Activated T-helper 1 cell treated with anti-CD3 and anti-CD28 coated beads, Interleukin-2, amount 50 U/mL, for 16 hours (primary cell): ENCODE measurements at regions not wholly inside any gene's neighbourhood (a gene's known extent, or its start where the extent isn't known, plus 50 kb on each side); places are given as distances from the start of the nearest gene placed in this dataset.

Source experiments
- DNase-seq, 2 donors: peaks; one replicate each; pipeline ENCODE4 v3.0.0-alpha.2; 2020; ENCODE audit warnings: low read depth in 1 of 2, low spot score in 1 of 2

DNA sequence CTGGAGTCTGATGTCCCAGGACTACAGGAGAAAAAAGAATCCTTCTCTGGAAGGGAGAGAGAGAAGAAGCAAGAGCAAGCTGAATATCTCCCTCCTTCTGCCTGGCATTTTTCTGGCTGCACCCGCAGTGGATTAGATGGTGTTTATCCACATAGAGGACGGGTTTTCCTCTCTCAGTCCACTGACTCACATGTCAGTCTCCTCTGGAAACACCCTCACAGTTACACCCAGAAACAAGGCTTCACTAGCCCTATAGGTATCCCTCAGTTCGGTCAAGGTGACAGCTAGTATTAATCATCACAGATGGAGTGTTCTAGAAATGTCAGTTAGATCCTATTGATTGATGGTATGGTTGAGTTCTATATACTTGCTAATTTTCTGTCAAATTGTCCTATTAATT is 87.9 kb downstream of the RHOU start:
- no peak for DNase-seq

DNA sequence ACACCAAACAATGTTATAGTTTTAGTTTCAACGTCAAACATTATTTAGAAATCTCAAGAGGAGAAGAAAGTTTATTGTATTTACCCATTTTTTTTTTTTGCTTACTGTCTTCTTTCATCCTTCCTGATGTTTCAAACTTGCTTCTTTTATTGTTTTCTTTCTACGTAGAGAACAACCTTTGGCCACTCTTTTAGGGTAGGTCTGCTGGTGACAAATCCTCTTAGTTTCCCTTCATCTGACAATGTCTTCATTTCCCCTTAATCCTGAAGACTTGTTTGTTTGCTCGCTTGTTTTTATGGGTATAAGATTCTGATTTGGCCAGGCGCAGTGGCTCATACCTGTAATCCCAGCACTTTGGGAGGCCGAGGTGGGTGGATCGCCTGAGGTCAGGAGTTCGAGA is 89.1 kb downstream of the RHOU start:
- no peak for DNase-seq

DNA sequence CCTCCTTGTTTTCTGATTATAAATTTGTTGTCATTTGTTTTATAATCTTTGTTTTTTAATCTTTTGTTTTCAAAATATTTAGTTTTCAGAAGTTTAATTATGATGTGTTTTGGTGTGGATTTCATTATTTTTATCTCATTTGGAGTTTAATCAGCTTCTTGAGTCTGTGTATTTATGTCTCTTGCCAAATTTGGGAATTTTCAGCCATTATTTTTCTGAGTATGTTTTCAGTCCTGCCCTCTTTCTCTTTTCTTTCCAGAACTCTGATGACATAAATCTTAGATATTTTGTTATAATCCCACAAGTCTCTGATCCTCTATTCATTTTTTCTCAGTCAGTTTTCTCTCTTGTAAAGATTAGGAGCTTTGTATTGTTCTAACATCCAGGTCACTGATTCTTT is 89.8 kb downstream of the RHOU start:
- no peak for DNase-seq

DNA sequence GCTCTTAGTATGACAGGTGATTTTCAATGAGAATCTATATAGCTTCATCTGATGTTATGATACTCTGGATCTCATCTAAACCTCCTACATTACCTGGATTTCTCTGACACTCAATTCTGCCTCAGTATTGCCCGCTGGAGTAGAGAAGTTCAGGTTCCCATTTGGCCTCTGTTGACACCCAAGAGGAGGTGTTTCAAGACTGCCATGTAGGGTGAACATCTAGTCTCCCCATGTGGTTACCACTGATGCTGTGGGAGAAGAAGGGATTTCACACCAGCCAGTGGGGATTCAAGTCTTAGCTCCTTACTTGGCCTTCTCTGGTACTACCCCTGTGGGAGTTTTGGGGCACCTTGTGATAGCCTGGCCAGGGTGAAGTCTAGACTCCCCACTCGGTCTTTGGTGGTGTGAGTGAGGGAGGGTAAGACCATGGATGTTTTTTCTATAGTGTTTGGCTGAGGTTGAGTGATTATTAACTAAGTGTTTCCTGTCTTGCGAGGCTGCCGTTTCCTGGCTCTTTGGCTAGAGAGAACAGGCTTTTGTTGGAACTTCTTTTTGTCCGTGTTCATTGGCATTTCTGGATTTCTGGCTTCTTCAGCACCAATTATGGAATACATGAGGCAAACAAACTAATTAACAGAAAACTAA is 90.7 kb downstream of the RHOU start:
- DNase-seq = no peak

DNA sequence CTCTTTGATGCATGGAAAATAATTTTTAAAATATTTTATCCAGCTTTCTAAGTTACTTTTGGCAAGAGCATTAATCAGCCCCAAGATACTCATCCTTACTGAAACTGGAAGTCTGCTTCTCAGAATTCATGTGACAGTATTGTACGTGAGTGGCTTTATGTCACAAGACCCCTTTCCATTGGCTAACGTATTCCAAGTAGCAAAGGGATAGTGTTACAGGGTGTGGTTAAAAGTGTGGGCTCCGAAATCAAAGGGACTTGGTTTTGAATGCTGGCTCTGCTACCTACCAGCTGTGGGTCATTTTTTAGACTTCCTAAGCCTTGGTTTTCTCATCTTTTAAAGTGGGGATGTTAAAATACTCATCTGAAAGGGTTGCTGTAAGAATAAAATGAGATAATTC is 91.7 kb downstream of the RHOU start:
- DNase-seq = no peak

DNA sequence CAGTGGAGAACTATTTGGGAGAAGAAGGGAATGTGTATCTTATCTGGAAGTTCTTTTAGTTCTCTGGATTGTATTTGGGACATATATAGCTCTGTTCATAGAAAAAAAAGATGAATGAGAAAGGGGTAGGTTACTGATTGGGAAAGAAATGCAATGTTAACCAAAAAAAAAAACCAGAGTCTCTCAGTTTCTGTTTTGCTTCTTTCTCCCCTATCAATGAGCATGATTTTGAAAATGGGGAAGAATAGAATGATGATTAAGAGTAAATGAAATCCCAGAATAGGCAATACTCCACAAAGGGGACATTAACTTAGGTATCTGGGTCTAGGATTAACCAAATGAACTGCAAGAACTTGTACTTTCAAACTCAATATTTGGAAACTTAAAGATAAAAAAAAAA is 92.9 kb downstream of the RHOU start:
- no peak for DNase-seq

DNA sequence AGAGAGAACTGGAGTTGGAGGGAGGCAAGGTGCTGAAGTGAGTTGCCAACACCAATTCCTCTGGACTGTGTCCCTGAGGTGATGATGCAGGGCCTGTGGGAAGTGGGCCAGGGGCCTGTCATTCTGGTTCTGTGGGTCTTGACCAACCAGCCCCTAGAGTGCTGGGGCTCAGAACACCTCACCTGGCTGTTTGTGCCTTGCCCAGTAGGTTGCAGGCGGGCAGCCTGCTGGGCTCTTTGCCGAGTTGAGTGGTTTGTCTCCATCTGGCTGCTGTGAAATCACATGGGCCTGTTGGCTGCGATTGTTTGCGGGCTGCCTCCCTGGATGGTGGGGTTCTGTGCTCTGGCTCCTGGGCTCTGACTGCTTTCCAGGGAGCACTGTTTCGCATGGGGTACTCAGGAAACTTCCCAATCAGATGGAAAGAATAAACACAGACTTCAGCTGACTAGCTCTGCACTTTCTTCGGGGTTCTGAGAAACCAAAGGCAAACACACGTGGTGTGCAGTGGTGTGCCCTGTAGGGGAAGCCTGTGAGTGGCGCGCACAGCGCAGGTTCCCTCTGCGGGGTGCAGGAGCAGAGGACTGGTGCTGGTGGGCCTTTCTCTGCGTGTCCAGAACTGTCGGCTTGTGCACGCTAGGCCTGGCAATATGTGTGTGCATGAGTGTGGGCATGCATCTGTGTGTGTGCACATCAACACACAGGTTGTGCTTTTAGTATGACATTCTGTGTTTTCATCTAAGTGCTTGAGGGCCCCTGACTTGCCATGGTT is 95.1 kb downstream of the RHOU start:
- no peak for DNase-seq

DNA sequence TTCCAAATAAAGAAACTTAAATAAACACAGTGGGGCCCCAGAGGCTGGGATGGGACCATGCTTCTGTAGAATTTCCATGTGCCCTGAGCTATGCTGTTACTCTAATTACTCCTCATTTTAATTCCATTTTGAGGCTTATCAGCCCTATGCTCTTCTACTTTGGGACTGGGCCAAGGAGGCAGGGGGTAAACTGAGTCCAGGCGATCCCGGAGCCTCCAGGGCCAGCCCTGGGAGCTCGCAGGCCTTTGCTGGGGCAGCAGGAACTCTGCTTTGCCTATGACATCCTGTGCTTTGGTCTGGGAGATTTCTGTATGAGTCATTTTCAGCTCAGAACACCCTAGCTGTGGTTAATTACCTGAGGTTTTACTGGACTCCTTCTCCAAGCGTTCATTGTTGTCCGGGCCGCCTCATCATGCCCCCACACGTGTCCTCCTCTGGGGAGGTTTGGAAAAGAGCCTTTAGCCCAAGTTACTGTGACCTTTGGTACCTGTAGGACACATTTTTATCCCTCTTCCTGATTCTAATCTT is 95.7 kb downstream of the RHOU start:
- DNase-seq = no peak

DNA sequence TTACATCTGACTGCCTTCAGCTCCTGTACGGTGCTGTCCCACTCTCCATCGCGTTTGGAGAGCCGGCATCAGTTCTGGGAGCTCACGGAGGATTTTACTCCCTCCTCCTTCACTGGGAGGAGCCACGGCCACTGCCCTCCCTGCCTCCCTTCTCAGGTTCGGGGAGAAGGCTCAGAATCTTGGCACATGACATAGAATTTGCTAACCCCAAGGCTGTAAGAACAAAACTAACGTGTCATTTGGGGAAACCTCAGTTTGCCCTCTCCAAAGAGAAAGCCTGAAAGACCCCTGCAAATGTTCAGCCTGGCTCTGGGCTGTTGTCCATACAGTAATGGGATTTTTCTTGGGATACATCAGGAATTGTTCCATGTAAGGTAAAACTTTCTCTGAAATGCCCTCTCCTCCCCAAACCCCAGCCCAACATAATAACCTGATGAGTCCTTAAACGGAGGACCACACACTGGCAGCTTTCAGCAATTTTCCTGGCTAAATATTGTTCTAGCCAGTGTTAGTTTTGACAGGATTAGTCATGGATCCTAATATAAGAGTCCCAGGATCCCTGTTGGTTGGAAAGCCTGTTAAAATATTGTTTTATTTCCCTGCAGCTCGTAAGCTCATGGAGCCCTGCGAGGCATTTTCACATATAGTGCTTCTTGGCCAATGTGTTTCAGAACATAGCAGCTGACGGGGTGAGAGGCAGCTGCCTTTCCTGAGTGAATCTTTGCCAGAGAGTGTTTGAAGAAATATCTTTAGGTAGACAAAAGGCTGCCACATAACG is 98.8 kb downstream of the RHOU start:
- DNase-seq = no peak

DNA sequence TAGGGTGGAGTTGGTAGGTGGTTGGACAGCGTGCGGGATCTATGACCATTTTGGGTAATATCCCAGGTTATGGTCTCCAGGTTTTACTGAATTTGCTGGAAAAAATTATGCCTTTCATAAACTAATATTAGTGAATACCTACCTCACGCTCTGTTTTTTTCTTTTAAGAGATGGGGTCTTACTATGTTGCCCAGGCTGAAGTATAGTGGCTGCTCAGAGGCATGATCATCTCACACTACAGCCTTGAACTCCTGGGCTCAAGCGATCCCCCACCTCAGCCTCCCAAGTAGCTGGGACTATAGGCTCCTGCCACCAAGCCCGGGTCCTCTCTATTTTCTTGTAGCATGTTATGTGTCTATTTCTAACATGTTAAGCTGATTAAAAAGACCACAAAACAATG is 100.2 kb downstream of the RHOU start:
- DNase-seq = no peak

DNA sequence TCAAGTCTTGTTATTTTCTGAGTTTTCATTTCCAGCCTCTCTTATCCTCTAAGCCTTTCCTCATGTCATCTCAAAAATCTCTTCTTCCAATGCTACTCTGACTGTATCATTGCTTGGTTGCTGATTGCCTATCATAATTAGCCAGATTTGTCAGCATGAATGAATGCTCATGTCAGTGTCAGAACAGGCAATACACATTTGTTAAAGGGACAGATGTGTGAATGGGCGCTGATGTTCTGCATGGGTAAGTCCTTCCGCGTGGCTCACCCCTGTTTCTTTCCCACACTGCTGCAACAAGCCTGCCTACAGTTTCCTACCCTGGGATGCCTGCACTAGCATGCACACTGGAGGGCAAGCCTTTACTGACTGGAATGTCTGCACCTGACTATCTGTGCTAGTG is 100.6 kb downstream of the RHOU start:
- DNase-seq = no peak

DNA sequence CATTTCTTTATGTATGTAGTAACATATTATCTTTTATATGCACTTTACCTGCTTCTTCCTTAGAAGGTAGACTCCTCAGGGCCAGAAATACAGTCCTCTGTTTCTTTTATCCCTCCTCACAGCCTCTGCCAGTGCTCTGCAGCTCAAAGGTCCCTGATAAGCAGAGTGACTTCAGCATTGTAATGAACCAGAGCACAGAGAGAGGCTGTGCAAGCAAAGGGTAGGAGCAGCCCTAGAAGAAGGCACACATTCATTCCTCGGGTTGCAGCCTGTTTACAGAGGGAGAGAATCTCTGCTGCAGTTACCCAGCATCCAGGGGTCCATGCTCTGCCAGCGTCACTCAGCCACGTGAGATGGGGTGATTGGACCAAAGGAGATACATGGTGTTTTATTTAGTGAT is 101.1 kb downstream of the RHOU start:
- no peak for DNase-seq

DNA sequence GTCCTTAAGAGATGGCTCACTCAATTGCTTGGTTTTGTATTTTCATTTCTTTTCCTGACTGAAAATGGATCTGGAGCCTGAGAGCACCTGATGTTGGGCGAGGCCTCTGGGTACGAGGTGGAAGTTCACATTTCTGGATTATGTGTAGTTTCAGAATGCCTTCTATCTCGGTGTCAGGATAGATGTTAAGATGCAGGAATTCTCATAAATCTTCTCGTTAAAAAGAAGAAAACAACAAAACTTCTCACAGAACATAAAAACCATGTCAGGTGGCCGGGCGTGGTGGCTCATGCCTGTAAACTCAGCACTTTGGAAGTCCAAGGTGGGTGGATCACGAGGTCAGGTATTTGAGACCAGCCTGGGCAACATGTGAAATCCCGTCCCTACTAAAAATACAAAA is 101.8 kb downstream of the RHOU start:
- no peak for DNase-seq

DNA sequence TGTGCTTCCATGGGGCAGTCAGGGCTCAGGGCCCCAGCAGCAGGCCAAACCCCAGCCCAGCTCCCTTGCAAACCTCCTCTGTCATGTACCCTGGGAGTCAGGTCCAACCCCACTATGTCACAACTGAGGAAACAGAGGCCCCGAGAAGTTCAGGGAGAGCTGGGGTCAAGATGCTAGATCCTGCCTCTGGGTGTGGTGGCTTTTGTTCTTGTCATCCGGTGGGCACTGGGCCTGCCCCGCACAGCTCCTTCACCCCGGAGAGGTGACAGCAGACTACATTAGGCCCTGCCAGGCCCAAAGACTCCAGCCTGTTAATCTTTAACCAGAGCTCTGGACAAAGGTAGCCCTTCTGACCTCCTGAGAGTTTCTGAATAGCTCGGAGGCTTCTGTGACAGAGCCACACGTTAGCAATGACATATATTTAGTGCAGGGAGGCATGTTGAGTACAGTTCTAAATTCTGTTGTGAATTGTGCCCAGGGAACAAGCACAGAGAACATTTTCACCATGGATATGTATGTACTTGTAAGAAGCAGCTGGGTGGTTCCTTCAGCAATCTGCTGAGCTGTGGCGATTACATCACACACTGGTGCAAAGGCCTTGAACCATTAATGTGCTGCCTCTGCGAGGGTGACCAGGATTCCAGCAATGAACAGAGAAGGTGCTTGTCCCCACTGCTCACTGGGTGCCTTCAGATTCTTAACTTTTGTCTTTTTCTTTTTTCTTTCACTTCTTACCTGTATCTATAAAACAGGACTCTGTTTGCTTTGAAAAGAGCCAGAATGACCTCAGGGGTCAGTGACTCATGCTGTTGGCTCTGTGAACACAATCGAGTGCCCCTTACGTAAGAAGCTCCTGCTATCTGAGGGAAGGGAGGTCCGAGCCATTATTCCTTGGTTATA is 102.8 kb downstream of the RHOU start:
- DNase-seq = no peak

DNA sequence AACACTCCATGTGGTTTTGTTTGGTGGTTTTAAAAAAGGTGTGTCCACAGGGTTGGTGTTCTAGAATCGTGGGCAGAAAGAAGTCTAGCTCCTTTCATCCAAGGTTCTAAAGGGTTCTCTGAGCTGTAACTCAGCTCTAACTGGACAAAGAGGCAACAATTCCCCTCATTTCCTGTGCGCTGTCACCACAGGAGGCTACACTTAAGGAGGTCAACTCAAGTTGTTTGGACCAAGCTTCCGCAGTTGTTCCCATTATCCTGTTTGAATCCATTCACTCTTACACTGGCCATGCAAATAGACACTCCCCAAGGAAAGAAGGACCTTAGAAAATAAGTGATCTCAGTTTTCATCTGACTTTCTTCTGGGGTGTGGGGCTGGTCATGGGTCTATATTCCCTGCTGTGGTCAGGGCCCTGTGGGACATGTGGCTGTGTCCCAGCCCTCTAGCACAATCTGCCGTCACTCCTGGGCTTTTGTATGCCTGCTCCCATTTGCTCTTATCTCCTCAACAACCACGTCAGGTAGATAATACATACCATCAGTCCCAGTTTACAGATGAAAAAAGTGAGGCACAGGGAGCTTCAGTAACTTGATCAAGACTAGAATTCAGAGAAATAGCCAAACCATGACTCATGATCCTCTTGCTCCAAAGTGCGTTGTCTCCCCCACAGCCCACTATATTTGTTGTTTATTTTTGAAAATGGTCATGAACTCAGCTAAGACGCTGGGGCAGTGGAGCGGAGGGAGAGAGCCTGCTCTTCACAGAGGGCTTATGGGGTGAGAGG is 103.6 kb downstream of the RHOU start:
- DNase-seq = no peak

DNA sequence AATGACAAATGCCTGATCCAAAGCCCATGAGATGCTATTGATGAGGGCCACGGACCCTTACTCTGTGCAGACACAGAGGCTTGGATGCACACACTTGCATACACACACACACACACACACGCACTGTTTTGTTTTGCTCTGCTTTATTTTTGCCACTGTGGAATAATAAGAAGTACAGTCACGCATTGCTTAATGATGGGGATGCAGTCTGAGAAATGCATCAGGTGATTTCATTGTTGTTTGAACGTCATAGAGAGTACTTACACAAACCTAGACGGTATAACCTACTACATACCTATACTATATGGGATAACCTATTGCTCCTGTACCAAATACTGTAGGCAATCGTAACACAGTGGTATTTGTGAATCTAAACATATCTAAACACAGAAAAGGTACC is 104.4 kb downstream of the RHOU start:
- DNase-seq = no peak

DNA sequence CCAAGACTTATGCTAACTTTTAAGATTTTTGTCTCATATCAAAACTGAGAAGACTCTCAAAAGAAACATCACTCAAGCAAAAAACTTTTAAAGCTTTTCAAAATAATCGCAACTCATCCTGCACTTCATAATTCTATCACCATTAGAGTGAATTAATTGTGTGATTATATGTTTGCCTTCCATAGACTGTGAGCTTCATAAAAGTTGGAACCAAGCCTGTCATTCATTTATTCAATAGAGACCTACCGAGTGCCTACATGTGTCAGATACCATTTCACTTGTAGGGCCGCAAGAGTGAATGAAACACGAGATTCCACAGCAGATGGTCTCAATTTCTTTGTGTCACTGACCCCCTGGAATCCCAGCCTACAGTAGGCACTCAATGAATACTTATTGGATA is 106.4 kb downstream of the RHOU start:
- no peak for DNase-seq

DNA sequence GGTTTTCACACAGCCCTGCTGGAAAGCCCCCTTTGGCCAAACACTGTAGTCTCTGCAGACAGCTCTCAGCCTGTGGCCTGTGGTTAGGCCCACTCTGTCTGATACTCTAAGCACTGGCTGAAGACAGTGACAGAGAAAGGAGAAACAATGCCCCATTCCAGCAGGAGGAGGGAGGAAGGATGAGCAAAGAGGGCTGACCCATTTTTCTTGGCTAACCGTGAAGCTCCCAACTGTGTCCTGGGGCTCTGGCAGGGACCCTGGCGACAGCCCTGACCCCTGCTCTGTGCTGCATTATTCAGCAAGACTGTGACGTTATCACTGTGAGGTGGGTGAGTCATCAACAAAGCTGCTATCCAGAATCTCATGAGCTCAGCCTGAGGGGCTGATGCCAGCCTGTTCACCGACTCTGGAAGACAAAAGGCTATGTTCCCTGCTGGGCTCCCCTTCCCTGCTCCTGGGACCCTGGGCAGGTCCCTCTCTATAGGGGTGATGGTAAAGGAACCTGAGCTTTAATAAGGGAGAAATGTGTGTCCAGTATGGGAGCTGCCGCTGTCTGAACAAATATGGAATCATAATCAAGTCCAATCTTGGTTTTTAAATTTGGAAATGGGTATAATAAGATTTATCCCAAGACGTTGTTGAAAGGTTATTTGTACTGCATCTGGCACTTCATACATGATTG is 107.0 kb downstream of the RHOU start:
- DNase-seq = no peak

DNA sequence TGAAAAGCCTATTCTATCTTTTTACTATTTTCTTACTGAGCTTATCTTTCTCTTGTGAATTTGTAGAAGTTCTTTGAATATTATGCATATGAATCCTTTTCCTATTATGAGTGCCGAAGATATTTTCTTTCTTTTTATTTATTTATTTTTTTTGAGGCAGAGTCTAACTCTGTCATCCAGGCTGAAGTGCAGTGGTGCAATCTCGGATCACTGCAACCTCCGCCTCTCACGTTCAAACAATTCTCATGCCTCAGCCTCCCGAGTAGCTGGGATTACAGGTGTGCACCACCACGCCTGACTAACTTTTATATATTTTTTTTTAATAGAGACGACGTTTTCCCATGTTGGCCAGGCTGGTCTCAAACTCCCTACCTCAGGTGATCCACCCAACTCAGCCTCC is 109.8 kb downstream of the RHOU start:
- no peak for DNase-seq

DNA sequence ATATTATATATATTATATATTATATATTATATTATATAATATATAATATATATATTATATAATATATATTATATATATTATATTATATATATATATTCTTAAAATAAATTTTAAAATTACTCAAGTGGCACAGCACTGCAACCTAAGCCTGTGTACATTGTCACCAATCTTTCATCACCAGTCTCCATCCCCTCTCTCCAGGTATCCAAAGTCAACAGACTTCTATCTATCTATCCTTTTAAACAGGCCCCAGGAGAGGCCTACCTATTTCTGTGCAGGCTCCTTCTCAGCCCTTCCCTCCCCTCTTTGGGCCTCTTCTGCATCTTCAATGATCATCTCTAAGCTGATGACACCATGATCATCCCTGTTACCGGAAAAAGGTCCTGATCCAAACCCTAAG is 111.7 kb downstream of the RHOU start:
- DNase-seq = no peak
